Activated T-cell treated with anti-CD3 and anti-CD28 coated beads, Interleukin-2, amount 50 U/mL, for 24 hours (primary cell): ENCODE measurements at regions not wholly inside any gene's neighbourhood (a gene's known extent, or its start where the extent isn't known, plus 50 kb on each side); places are given as distances from the start of the nearest gene placed in this dataset.

Experiments
- DNase-seq: peaks from one replicate; pipeline ENCODE4 v3.0.0-alpha.2; 2020
- H3K27ac Mint-ChIP-seq: 2 replicates; pipeline ENCODE4 v1.8.0; 2020; ENCODE audit warnings: mild to moderate bottlenecking, mixed read lengths
- H3K27me3 Mint-ChIP-seq: 2 replicates; pipeline ENCODE4 v1.8.0; 2020; ENCODE audit warnings: mixed read lengths
- H3K36me3 Mint-ChIP-seq: 2 replicates; pipeline ENCODE4 v1.8.0; 2020; ENCODE audit warnings: low read depth, mixed read lengths
- H3K4me1 Mint-ChIP-seq: 2 replicates; pipeline ENCODE4 v1.8.0; 2020; ENCODE audit warnings: low read depth, mixed read lengths
- H3K4me3 Mint-ChIP-seq: 2 replicates; pipeline ENCODE4 v1.8.0; 2020; ENCODE audit warnings: mild to moderate bottlenecking, moderate library complexity, mixed read lengths
- H3K9me3 Mint-ChIP-seq: 2 replicates; pipeline ENCODE4 v1.8.0; 2020; ENCODE audit warnings: mixed read lengths

GRCh38 chr3:18597919-18598318 lies 172.8 kb upstream of the SATB1 start:
- no peak for DNase-seq
- Mint-ChIP-seq H3K4me3 (no peak overlapping the region), H3K27me3 (no peaks in the 10 kb centered on the region), H3K4me1 (no peaks in the 10 kb centered on the region), H3K36me3 (peaks cover 9% of the 10 kb centered on the region), H3K9me3 (peaks cover 20% of the 10 kb centered on the region), H3K27ac (no peak overlapping the region)

GRCh38 chr3:18593231-18593630 lies 168.1 kb upstream of the SATB1 start:
- H3K27ac Mint-ChIP-seq: no peak overlapping the region
- H3K9me3 Mint-ChIP-seq: peaks cover 10% of the 10 kb centered on the region
- DNase-seq: no peak
- peaks cover 1% of the 10 kb centered on the region for H3K36me3 Mint-ChIP-seq
- H3K4me1 Mint-ChIP-seq: no peaks in the 10 kb centered on the region
- no peaks in the 10 kb centered on the region for H3K27me3 Mint-ChIP-seq
- H3K4me3 Mint-ChIP-seq: no peak overlapping the region

GRCh38 chr3:18591120-18591519 lies 166.0 kb upstream of the SATB1 start:
- H3K4me1 Mint-ChIP-seq: no peaks in the 10 kb centered on the region
- DNase-seq: no peak
- no peaks in the 10 kb centered on the region for H3K27me3 Mint-ChIP-seq
- no peak overlapping the region for H3K4me3 Mint-ChIP-seq
- no peaks in the 10 kb centered on the region for H3K36me3 Mint-ChIP-seq
- no peaks in the 10 kb centered on the region for H3K9me3 Mint-ChIP-seq
- H3K27ac Mint-ChIP-seq: no peak overlapping the region

- Mint-ChIP-seq H3K27me3 (no peaks in the 10 kb centered on the region), H3K4me3 (no peak overlapping the region), H3K4me1 (peaks cover 9% of the 10 kb centered on the region), H3K36me3 (peaks cover 2% of the 10 kb centered on the region), H3K27ac (no peak overlapping the region), H3K9me3 (peaks cover 8% of the 10 kb centered on the region)
- DNase-seq: no peak
Measured at GRCh38 chr3:18586076-18586475, 160.9 kb upstream of the SATB1 start.

GRCh38 chr3:18585004-18585968 lies 160.1 kb upstream of the SATB1 start:
- DNase-seq: no peak
- no peaks in the 10 kb centered on the region for H3K27me3 Mint-ChIP-seq
- peaks cover 13% of the 10 kb centered on the region for H3K4me1 Mint-ChIP-seq
- no peak overlapping the region for H3K4me3 Mint-ChIP-seq
- H3K27ac Mint-ChIP-seq: no peak overlapping the region
- H3K9me3 Mint-ChIP-seq: peaks cover 10% of the 10 kb centered on the region
- peaks cover 2% of the 10 kb centered on the region for H3K36me3 Mint-ChIP-seq

GRCh38 chr3:18580268-18580667 lies 155.1 kb upstream of the SATB1 start:
- Mint-ChIP-seq H3K4me1 (peaks cover 20% of the 10 kb centered on the region), H3K27ac (no peak overlapping the region), H3K27me3 (no peaks in the 10 kb centered on the region), H3K9me3 (peaks cover 17% of the 10 kb centered on the region), H3K36me3 (peaks cover 2% of the 10 kb centered on the region), H3K4me3 (no peak overlapping the region)
- DNase-seq: no peak

- H3K4me1 Mint-ChIP-seq: peaks cover 17% of the 10 kb centered on the region
- H3K27ac Mint-ChIP-seq: no peak overlapping the region
- no peak overlapping the region for H3K4me3 Mint-ChIP-seq
- no peak for DNase-seq
- peaks cover 2% of the 10 kb centered on the region for H3K36me3 Mint-ChIP-seq
- peaks cover 17% of the 10 kb centered on the region for H3K9me3 Mint-ChIP-seq
- H3K27me3 Mint-ChIP-seq: no peaks in the 10 kb centered on the region
Measured at GRCh38 chr3:18579661-18580060, 154.5 kb upstream of the SATB1 start.

GRCh38 chr3:18575573-18575972 lies 150.4 kb upstream of the SATB1 start:
- H3K27me3 Mint-ChIP-seq: no peaks in the 10 kb centered on the region
- DNase-seq: no peak
- no peak overlapping the region for H3K27ac Mint-ChIP-seq
- peaks cover 9% of the 10 kb centered on the region for H3K9me3 Mint-ChIP-seq
- no peaks in the 10 kb centered on the region for H3K36me3 Mint-ChIP-seq
- H3K4me3 Mint-ChIP-seq: no peak overlapping the region
- H3K4me1 Mint-ChIP-seq: peaks cover 34% of the 10 kb centered on the region

- peaks cover 28% of the 10 kb centered on the region for H3K4me1 Mint-ChIP-seq
- peak overlapping the region; percentile 2 for H3K27ac Mint-ChIP-seq
- no peak for DNase-seq
Measured at GRCh38 chr3:18572809-18573208, 147.7 kb upstream of the SATB1 start.

GRCh38 chr3:18567293-18567692 lies 142.2 kb upstream of the SATB1 start:
- H3K36me3 Mint-ChIP-seq: no peaks in the 10 kb centered on the region
- H3K9me3 Mint-ChIP-seq: peaks cover 4% of the 10 kb centered on the region
- H3K27me3 Mint-ChIP-seq: no peaks in the 10 kb centered on the region
- H3K4me3 Mint-ChIP-seq: no peak overlapping the region
- H3K4me1 Mint-ChIP-seq: peaks cover 42% of the 10 kb centered on the region
- H3K27ac Mint-ChIP-seq: no peak overlapping the region
- no peak for DNase-seq

More at GRCh38 chr3:18572809-18573208, 147.7 kb upstream of the SATB1 start:
- Mint-ChIP-seq H3K27me3 (no peaks in the 10 kb centered on the region), H3K9me3 (peaks cover 9% of the 10 kb centered on the region), H3K4me3 (no peak overlapping the region), H3K36me3 (no peaks in the 10 kb centered on the region)

GRCh38 chr3:18562364-18563154 lies 137.4 kb upstream of the SATB1 start:
- H3K27me3 Mint-ChIP-seq: no peaks in the 10 kb centered on the region
- H3K36me3 Mint-ChIP-seq: peaks cover 10% of the 10 kb centered on the region
- peaks cover 16% of the 10 kb centered on the region for H3K9me3 Mint-ChIP-seq
- no peak for DNase-seq
- H3K27ac Mint-ChIP-seq: peak overlapping the region; percentile 48
- peaks cover 79% of the 10 kb centered on the region for H3K4me1 Mint-ChIP-seq
- no peak overlapping the region for H3K4me3 Mint-ChIP-seq

- Mint-ChIP-seq H3K27me3 (no peaks in the 10 kb centered on the region), H3K4me1 (peaks cover 82% of the 10 kb centered on the region), H3K4me3 (peak overlapping the region; percentile 38), H3K9me3 (peaks cover 20% of the 10 kb centered on the region), H3K27ac (peak overlapping the region; percentile 99), H3K36me3 (peaks cover 14% of the 10 kb centered on the region)
- DNase-seq: peak; percentile 46
Measured at GRCh38 chr3:18559331-18559842, 134.2 kb upstream of the SATB1 start.

- Mint-ChIP-seq H3K27ac (peak overlapping the region; percentile 99), H3K9me3 (peaks cover 23% of the 10 kb centered on the region), H3K36me3 (peaks cover 17% of the 10 kb centered on the region), H3K4me3 (peak overlapping the region; percentile 55), H3K27me3 (no peaks in the 10 kb centered on the region), H3K4me1 (peaks cover 85% of the 10 kb centered on the region)
- no peak for DNase-seq
Measured at GRCh38 chr3:18558507-18558906, 133.4 kb upstream of the SATB1 start.

- Mint-ChIP-seq H3K27me3 (no peaks in the 10 kb centered on the region), H3K4me1 (peaks cover 74% of the 10 kb centered on the region), H3K27ac (peak overlapping the region; percentile 99), H3K36me3 (peaks cover 17% of the 10 kb centered on the region), H3K9me3 (peaks cover 19% of the 10 kb centered on the region), H3K4me3 (no peak overlapping the region)
- DNase-seq: no peak
Measured at GRCh38 chr3:18557216-18557615, 132.1 kb upstream of the SATB1 start.
